Caki2 (cell line): ENCODE measurements at regions not wholly inside any gene's neighbourhood (a gene's known extent, or its start where the extent isn't known, plus 50 kb on each side); places are given as distances from the start of the nearest gene placed in this dataset.

Experiments used
- DNase-seq: peaks from one replicate; pipeline ENCODE4 v3.0.0-alpha.2; 2015; ENCODE audit warnings: low read depth
- in situ Hi-C: cut with HindIII; loops from 2 replicates; pipeline ENCODE4 v1.10.0; 2016; ENCODE audit warnings: low sequenced_read_pairs, low pct_unique_long_range_greater_than_20kb, mixed read lengths

- in situ Hi-C loops, result no loop called here
These were observed 481.3 kb upstream of the SULF2 start for GRCh38 chr20:48266571-48266970.

DNA sequence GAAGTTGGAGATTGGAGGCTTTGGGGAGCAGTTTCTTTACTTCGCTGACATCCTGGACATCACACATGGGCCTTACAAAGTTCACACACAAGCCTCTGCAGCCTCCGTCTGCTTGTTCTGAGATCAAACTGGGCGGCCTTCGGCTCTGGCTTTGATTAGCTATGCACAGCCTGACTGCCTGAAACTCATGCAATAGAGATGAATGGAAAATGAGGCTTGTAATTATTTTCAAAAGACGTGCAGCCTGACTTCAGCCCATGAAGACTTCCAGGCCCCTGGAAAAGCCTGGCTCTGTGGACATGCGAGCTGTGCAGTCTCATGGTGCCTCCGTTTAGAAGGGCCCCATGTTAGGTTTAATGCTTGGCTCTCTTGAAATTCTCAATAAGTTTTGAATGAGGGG is 480.5 kb upstream of the SULF2 start:
- no peak for DNase-seq
- in situ Hi-C loops, result no loop called here

More at GRCh38 chr20:48266571-48266970, 481.3 kb upstream of the SULF2 start:
- DNase-seq, result no peak

GRCh38 chr20:48262955-48263354 is 477.7 kb upstream of the SULF2 start:
- in situ Hi-C loops, result no loop called here
- no peak for DNase-seq

- DNase-seq, result no peak
- in situ Hi-C loops, result no loop called here
These were observed 477.2 kb upstream of the SULF2 start for GRCh38 chr20:48262466-48262865.

- in situ Hi-C loops, result no loop called here
- no peak for DNase-seq
These were observed 476.2 kb upstream of the SULF2 start for GRCh38 chr20:48261398-48261910.

DNA sequence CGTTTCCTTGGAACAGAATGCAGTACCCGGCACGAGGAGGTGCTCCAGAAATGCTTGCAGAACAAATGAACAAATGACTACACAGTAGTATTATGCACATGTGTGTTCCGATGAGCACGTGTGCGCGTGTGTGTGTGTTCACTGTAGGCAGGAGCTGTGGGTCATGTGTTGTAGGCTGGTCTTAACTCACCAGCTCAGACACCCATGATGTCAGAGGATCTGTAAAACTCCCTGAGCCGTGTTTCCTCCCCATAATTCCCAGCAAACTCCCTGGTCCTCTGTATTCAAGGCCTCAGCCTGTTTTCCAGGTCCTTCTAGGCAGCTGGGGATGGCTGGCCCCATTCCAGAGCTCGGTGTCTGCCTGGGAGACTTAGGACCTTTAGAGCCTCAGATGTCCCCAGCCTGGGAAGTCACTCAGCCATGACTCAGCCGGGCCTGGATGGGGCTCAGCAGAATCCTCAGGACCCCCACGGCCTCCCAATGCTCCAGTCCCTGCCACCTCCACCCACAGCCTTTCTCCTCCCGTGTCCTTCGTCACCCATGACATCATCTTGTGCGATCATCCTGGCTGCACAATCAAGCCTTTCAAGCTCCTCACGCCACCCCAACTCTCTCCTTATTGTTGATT is 475.0 kb upstream of the SULF2 start:
- in situ Hi-C loops, result no loop called here
- no peak for DNase-seq

GRCh38 chr20:48259456-48259855 is 474.2 kb upstream of the SULF2 start:
- in situ Hi-C loops, result no loop called here
- DNase-seq, result no peak

- in situ Hi-C loops, result no loop called here
- no peak for DNase-seq
These were observed 472.6 kb upstream of the SULF2 start for GRCh38 chr20:48257833-48258232.

DNA sequence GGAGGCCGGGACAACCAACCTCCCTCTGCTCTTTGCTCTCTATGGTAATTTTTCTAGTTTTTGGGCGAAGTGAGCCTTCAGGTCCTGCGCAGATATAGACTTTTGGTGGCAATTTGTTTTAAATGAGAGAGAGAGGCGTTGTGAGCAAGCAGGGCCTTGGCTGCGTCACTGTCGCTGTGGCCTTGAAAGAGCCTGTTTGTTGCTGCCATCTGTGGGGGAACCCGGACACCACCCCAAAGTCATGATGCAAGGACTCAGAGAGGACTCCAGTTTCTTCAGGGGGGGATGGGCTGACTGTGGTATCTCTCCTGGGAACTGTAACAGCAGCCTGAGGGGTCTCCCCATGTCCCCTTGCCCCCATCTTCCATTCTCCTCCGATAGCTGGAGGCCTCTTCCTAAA is 462.7 kb upstream of the SULF2 start:
- in situ Hi-C loops, result no loop called here
- no peak for DNase-seq

DNA sequence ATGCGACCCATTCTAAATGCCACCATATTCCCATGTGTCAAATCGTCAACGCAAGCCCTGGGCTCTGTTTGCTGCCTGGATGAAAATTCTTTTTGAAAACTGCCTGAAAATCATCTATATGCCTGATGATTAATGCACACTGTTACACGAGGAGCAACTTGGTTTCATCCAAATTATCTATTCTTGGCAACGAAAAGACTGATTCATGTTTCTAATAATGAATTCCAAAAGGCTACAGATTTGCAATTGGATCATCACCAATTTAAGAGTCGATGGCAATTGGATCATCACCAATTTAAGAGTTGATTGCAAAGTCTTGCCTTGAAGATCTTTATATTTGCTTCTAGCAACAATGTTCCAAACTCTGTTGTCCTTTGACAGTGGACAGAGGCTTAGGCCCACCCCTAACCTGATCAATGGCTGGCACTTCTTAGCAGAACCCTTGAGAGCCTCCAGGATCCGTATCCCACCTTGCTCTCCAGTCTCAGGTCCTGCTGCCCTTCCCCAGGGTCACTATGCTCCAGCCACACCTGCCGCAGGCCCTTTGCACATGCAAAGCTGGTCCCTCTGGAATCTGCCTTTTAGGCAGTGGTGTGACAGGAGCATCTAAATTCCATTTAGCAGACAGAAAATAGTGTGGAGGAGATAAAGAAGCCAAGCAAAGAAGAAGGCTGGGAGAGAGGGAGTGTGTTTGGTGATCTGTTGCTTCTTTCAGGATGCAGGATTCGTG is 460.9 kb upstream of the SULF2 start:
- DNase-seq, result no peak
- in situ Hi-C loops, result no loop called here

- no peak for DNase-seq
- in situ Hi-C loops, result no loop called here
These were observed 457.3 kb upstream of the SULF2 start for GRCh38 chr20:48242623-48243022.

DNA sequence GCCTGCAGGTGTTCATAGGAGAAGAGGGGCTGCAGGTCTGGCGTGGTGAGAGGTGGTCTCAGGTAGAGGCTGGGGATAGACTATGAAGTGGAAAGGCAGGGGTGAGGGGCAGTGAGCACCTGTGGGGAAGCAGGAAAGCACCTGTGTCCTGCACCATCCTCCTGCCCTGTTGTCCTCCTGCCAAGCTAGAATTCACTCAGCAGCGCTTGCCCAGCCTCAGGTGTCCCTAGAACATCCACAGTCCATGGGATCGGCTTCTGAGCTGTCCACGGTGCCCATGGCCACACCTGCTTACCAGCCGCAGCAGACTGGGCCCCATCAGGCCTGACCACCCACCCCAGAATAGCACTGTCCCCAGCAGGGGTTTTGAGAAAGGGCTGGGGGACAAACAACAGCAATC is 456.2 kb upstream of the SULF2 start:
- no peak for DNase-seq
- in situ Hi-C loops, result no loop called here

DNA sequence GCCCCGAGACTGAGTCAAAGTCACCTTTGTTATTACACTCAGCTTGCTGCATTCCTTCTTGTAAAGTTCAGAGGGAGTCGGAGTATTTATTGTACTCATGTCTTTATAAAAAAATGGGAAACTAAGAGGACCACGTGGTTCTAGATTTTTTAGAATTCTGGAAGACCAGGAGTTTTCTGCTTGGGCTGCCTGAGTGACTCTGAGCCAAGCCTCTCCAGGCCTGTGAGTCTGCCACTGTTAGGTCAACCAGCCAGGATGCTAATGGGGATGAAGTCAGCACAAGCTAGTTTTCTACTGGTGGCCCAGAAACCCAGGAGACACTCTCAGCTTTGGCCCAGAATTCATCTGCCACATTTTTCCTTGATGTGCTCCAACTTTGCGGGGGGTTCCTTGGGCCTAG is 453.5 kb upstream of the SULF2 start:
- in situ Hi-C loops, result no loop called here
- DNase-seq, result no peak

GRCh38 chr20:48238326-48238725 is 453.0 kb upstream of the SULF2 start:
- in situ Hi-C loops, result no loop called here
- peak; percentile 51 for DNase-seq

DNA sequence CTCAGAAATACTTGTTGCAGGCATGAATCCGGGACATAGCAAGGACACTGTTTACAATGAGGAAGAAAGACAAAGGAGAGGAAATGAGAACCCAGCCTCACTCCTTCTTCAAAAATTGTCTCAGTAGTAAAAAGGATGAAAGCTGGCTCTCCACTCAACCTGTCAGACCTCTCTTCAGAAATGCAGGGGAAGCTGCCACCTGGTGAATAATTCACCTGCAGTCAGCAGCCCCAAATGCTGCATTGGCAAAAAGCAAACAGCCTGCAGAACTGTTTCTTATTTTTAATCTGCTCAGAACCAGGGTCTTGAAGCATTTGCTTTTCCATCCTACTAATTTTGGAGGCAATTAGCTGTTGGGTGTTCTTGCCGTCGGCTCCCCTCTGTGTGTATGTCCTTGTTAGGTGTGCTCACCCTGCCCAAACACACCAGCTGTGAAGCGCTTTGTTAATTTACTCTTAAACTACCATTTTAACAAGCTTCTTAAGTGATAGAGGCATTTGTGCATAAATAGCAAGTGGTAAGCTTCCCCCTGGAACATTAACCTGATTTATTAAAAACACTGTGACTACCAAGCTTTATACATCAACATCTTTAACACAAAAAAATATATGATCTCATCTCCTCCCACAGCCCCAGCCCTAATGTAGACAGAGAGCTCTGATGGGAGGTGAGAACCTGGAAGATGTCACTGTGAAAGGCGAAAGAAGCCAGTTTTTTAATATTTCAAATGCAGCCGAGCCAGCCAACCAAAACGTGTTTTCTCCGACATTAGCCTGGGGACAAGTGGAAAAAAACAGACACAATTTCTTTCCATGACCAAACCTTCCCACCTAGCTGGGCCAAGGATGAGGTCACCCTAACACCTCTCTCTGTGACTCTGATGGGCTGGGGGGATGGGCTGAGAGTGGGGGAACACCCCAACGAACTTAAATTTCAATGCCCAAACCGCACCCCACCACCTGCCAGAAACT is 451.0 kb upstream of the SULF2 start:
- in situ Hi-C loops, result no loop called here
- no peak for DNase-seq

- no peak for DNase-seq
- in situ Hi-C loops, result no loop called here
These were observed 449.7 kb upstream of the SULF2 start for GRCh38 chr20:48234951-48235350.

GRCh38 chr20:48231253-48231930 is 446.1 kb upstream of the SULF2 start:
- no peak for DNase-seq
- in situ Hi-C loops, result no loop called here

- DNase-seq, result no peak
- in situ Hi-C loops, result no loop called here
These were observed 444.9 kb upstream of the SULF2 start for GRCh38 chr20:48230216-48230615.
